GM06990 (cell line): ENCODE measurements at regions not wholly inside any gene's neighbourhood (a gene's known extent, or its start where the extent isn't known, plus 50 kb on each side); places are given as distances from the start of the nearest gene placed in this dataset.

Experiments
- DNase-seq: peaks from one replicate; pipeline ENCODE4 v3.0.0-alpha.2; 2011; ENCODE audit not compliant: insufficient read length; ENCODE audit errors: extremely low read depth
- H3K27me3 ChIP-seq: replicated peaks from 2 replicates; pipeline ENCODE4 v1.6.0; 2011; ENCODE audit warnings: low read length; ENCODE audit not compliant: control insufficient read depth, insufficient read depth
- H3K36me3 ChIP-seq: 2 replicates; pipeline ENCODE4 v1.5.1; 2011; ENCODE audit warnings: low read length; ENCODE audit not compliant: control insufficient read depth, insufficient read depth
- H3K4me3 ChIP-seq: replicated peaks from 2 replicates; pipeline ENCODE4 v1.5.1; 2011; ENCODE audit warnings: low read depth, mild to moderate bottlenecking, control low read depth, low read length
- CTCF ChIP-seq: IDR thresholded peaks from 2 replicates; pipeline ENCODE4 v1.5.1; 2011; ENCODE audit warnings: low read length, control low read depth, mild to moderate bottlenecking, inconsistent platforms; ENCODE audit not compliant: insufficient read depth, poor library complexity, severe bottlenecking

- no peak for DNase-seq
- TF ChIP-seq CTCF = no peak
- H3K36me3 ChIP-seq = no peaks in the 10 kb centered on the region
Observed at GRCh38 chr13:31964168-31964567, 67.4 kb upstream of the FRY start.

DNA sequence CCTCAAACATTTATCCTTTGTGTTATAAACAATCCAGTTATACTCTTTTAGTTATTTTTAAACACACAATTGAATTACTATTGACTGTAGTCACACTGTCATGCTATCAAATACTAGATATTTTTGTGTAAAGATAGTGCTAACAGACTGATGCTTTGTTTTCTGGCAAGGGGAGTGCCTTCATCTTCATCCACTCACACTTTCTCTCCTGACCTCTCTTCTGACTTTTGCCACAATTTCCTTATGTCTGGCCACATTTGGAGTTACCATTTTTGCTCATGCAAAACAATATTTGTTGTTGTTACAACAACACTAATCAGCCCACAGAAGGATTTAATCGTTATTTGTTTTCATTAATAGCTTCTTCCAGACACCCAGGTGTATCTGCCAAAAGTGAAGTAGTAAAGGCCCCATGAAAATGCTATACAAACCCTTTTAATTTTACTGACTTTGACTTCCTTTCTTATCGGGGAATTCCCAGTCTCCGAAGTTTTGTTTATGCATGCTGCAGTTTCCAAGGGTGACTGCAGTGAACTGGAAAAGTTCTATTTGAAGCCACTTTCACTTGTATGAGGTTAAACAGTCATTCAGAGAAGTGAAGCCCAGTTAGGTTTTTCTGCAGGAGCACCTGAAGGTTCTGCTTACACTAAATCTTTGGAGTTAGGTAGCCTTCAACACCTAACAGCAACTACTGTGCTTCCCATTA lies 66.1 kb upstream of the FRY start:
- Histone ChIP-seq H3K36me3 (no peaks in the 10 kb centered on the region), H3K4me3 (no peak overlapping the region), H3K27me3 (no peaks in the 10 kb centered on the region)
- no peak for TF ChIP-seq CTCF
- peak; percentile 62 for DNase-seq

More at GRCh38 chr13:31964168-31964567, 67.4 kb upstream of the FRY start:
- no peak overlapping the region for H3K4me3 ChIP-seq
- no peaks in the 10 kb centered on the region for H3K27me3 ChIP-seq

GRCh38 chr13:31967155-31967554 lies 64.4 kb upstream of the FRY start:
- no peak overlapping the region for H3K4me3 ChIP-seq
- no peaks in the 10 kb centered on the region for H3K27me3 ChIP-seq
- no peaks in the 10 kb centered on the region for H3K36me3 ChIP-seq
- no peak for TF ChIP-seq CTCF
- no peak for DNase-seq

GRCh38 chr13:31968473-31968872 lies 63.1 kb upstream of the FRY start:
- TF ChIP-seq CTCF = no peak
- DNase-seq = no peak

DNA sequence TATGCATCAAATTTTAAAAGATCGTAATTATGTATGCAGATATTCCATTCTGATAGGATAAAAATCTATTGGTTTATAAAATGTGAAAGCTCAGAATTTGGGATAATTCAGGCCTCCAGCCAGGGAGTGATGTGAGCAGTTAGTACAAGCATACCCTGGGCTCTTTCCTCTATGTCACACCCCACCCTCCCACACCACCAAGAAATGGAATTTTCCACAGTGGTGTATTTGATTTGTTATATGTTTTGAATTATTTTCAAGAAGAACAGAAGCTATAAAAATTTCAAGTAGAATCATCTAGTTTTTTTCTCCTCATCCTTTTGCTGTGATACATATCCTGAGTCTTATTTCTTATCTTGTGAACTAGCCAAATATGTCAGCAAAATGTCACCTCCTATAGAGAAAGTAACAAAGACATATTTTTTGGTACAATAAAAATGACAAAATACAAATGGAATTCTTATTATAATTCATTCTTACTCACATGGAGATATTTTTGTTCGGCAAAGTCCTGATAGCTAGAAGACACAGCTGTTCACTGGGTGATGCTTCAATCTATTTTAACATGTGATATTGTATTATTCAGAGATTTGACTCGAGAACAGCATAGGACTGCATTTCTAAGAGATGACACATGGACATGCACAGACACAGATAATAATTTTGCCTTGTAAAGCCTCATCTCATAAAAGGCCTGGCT lies 61.2 kb upstream of the FRY start:
- H3K36me3 ChIP-seq = no peaks in the 10 kb centered on the region
- H3K27me3 ChIP-seq = no peaks in the 10 kb centered on the region
- DNase-seq = no peak
- TF ChIP-seq CTCF = no peak
- no peak overlapping the region for H3K4me3 ChIP-seq

More at GRCh38 chr13:31968473-31968872, 63.1 kb upstream of the FRY start:
- Histone ChIP-seq H3K36me3 (no peaks in the 10 kb centered on the region), H3K27me3 (no peaks in the 10 kb centered on the region), H3K4me3 (no peak overlapping the region)
